GM21737 (cell line): ENCODE measurements at regions not wholly inside any gene's neighbourhood (a gene's known extent, or its start where the extent isn't known, plus 50 kb on each side); places are given as distances from the start of the nearest gene placed in this dataset.
A peak's percentile ranks its signal among the peaks of the same experiment; 100 is the strongest.
"Not testable (repeated sequence)": the region's sequence is repeated elsewhere in the genome, so short reads cannot be mapped to it uniquely, and the experiment has no call there.

Source experiments
- ATAC-seq: cut with Tn5 transposase; IDR thresholded peaks from one replicate; pipeline ENCODE4 v1.9.1; 2021; ENCODE audit warnings: mild to moderate bottlenecking, moderate library complexity; ENCODE audit not compliant: unreplicated experiment

DNA sequence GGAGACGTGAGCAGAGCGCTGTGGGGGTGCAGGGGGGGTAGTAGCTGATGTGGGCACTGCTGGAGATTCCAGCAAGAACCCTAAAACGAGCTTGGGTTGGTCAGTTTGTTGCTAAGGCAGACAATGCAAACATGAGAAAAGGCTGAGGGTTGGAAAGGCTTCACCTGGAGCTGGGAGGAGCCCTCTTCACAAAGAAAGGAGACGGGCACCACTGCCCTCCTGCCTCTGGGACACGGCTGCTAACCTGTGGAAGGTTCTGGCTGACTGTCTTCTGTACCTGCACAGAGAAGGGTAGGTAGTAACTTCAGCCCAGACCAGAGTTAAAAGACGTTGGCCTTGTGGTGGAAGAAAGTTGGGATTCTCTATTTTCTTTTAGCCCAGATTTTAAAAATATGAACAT is 108.7 kb downstream of the SUCLA2 start:
- no peak for ATAC-seq

GRCh38 chr13:47890146-47890814 is 110.8 kb downstream of the SUCLA2 start:
- ATAC-seq: no peak

DNA sequence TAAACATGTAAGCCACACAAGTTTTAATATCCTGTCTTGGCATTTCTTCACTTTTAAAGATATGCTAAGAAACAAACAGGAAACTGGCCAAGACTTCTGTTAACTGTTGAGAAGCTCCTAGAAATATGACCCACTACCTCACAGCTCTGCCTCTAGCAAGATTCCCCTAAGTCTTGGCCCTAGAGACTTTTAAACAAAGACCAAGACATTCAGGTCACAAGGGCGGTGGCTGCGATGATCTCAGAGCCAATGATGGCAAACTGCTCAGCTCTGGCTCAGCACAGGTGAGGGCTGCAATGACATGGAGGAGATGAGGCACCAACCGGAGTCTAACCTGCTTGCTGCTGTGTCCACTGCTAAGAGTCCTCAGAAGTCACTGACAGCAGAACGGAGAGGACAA is 114.8 kb downstream of the SUCLA2 start:
- ATAC-seq: no peak

GRCh38 chr13:47875201-47875600 is 125.9 kb downstream of the SUCLA2 start:
- no peak for ATAC-seq

DNA sequence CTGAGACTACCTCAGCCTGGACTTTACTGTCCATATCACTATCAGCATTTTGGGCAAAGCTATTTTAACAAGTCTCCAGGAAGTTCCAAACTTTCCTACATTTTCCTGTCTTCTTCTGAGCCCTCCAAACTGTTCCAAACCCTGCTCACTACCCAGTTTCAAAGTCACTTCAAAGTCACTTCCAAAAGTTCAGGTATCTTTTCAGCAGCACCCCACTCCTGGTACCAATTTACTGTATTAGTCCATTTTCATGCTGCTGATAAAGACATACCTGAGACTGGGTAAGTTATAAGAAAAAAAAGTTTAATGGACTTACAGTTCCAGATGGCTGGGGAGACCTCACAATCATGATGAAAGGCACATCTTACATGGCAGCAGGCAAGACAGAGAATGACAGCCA is 127.1 kb downstream of the SUCLA2 start:
- ATAC-seq: not testable (repeated sequence)

GRCh38 chr13:47873319-47873718 is 127.8 kb downstream of the SUCLA2 start:
- not testable (repeated sequence) for ATAC-seq

DNA sequence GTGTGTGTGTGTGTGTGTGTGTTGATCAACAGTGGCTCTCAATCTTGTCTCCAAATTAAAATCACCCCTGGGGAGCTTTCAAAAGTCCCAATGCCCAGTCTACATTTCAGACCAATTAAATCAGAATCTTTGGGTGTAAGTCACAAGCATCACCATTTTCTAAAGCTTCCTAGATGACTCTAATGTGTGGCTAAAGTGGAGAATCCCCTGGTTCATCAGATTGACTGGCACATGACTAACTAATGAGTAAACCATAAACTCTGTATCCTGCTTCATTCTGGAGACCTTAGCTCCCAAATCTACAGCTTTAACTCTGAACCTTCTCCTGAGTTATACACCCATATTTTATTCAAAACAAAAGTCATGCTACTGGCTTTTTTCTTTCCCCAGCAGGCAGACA is 131.3 kb downstream of the SUCLA2 start:
- no peak for ATAC-seq

GRCh38 chr13:47865883-47866282 is 135.2 kb downstream of the SUCLA2 start:
- ATAC-seq: no peak

DNA sequence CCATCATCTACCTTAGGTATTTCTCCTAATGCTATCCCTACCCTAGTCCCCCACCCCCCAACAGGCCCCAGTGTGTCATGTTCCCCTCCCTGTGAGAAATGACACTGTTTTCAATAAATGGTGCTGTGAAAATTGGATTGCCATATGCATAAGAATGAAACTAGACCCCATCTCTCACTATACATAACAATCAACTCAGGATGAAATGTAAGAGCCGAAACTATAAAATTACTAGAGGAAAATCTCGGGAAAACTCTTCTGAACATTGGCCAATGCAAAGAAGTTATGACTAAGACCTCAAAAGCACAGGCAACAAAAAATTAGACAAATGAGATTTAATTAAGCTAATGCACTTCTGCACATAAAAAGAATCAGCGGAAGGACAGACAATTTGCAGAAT is 138.2 kb downstream of the SUCLA2 start:
- ATAC-seq: no peak

- no peak for ATAC-seq
These were observed 141.9 kb downstream of the SUCLA2 start for GRCh38 chr13:47859165-47859564.

- no peak for ATAC-seq
These were observed 142.7 kb downstream of the SUCLA2 start for GRCh38 chr13:47858042-47859025.

DNA sequence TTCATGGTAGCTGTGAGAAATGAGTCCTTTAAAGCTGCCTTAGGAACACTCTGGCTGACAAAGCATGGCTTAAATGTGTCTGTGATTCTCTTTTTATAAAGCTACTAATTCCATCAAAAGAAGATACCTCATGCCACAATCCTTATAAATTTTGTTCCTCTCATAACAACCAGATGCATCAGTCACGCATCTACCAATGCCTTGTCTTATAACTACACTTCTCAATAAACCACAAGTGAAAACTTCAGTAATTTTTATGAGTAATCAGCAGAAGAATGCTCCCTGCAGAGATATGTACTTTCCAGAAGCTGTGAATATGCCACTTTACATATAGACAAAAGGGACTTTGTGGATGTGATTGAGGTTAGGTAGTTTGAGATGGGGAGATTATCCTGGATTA is 147.8 kb downstream of the SUCLA2 start:
- ATAC-seq: no peak

GRCh38 chr13:47846886-47847285 is 154.2 kb downstream of the SUCLA2 start:
- no peak for ATAC-seq

DNA sequence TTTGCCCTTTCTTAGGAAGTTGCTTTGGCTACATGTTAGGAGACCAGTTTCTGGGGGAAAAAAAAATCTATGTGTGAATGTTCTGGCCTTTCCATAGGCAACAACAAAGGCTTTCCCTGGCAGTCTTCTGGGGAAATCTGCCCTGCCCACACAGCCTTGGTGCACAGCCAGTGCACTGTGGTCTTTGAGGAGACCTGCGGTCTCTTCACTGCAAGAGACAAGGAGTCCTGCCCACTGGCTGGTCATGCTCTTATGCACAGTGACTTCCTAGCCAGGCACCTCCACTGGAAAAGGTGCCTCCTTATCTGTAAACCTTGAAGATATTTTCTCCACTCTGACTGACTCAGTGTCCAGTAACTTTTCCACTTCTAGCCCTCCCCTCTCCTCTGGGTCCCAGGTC is 155.1 kb downstream of the SUCLA2 start:
- no peak for ATAC-seq

DNA sequence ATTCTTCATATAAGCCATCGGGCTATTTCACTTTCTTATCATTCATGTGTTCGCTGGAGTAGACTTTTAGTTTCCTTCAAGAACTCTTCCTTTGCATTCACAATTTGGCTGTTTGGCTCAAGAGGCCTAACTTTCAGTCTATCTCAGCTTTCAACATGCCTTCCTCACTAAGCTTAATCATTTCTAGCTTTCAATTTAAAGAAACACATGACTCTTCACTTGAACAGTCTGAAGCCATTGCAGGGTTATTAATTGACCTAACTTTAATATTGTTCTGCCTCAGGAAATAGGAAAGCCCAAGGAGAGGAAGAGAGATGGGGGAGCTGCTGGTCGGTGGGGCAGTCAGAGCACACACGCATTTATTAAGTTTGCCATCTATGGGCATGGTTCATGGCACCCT is 158.1 kb downstream of the SUCLA2 start:
- peak; percentile 84 for ATAC-seq

DNA sequence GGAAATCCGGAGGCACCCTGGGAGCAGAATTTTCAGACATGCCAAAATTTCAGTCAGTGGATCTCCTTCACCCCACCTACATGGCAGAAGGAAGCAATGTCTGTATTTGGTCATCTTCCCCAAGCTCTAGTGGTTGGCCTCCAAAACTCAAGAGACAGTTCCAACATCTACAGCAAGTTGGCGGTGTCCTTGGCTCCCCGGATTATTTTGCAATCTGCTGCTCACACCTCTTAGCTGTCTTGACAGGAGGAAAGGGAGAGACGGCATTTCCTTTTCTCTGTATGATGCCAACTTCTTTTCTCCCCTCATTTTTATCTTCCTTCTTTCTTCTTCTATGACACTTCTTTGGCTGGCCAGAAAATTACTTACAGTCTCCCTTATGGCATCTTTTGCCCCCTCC is 159.9 kb downstream of the SUCLA2 start:
- ATAC-seq: no peak

DNA sequence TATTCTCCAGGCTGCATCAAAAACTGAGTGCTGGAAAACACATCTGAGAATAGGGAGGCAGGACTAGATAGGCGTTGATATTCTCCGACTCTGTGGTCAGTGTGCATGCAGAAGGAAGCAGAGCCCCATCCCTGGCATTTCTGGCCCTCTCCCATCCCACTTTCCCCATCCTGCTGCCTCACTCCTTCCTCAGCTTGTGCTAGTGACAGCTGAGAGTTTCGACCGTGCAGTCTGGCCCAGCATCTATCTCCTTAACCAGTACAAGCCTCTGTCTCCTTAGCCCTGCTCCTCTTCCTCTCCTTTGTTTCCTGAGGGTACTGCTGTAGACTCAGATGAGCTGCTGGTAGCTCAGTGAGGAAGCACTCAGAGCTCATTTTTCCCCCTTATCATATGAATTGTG is 163.2 kb downstream of the SUCLA2 start:
- no peak for ATAC-seq

DNA sequence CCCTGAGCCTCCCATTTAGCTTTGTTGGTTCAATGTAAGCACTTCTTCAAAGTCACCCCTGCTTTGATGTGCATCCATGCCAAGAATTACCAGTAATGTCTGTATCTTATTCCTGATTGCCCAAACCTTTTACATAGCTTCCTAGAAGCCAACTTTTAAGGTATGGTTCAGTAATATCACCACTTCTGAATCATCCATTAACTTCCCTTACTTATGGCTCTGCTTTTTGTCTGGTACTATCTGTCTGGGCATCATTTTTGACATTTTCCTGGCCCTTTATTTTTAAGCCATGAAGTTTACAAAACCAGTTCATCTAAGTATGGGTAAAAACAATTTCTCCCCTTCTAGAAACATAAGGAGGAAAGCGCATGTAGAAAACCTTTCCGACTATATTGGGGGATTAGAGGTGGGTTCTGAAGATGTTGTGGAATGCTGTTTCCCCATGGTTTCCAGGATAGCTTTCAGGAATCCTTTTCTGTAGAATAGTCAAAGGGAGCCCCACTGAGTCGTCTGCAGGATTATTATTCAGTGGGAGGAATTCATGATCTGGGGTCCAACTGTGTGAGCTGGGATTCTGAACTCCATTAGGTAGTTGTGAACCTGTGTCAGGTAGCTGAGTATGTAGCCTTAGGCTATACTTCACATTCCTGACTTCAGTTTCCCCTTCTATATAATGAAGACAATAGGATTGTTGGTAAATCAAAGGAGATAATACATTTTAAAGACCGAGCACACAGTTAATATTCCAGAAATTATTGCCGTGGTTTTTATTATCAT is 163.8 kb downstream of the SUCLA2 start:
- ATAC-seq: no peak

- no peak for ATAC-seq
These were observed 165.4 kb downstream of the SUCLA2 start for GRCh38 chr13:47835470-47836228.

DNA sequence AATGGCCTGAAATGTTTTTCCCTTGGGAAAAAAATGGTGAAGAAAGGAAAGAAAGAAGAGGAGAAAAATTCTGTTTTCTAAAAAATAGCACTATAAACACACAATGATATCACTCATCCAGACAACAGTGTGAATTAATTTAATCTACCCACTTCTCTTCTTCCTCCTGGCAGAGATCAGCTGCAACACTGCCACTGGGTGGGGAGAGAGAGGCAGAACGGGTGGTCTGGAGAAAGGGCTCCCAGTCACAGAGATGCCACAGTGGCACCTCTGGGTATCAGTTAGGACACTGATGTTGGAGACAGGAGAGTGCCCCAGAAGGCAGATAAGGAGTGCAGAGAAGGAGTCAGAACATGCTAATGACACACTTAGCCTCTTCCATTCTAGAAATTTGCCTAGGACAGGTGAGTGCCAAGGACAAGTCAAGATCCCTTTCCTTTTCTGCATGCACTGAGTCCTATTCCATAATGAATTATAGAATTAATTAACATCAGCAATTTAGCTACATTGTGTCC is 168.6 kb downstream of the SUCLA2 start:
- no peak for ATAC-seq
